HEK293T (cell line): ENCODE measurements at regions not wholly inside any gene's neighbourhood (a gene's known extent, or its start where the extent isn't known, plus 50 kb on each side); places are given as distances from the start of the nearest gene placed in this dataset.

Experiments used
- CTCF ChIA-PET: fragments of 350-600 bp; formaldehyde crosslinking; extraction: SDS; loops from one replicate; lab custom pipeline; 2021; ENCODE audit warnings: antibody characterized with exemption, inconsistent platforms; lab: Yijun Ruan, JAX
- POLR2A ChIA-PET: fragments of 350-600 bp; formaldehyde crosslinking; extraction: SDS; loops from one replicate; lab custom pipeline; 2020; ENCODE audit warnings: antibody characterized with exemption, inconsistent platforms; lab: Yijun Ruan, JAX
- DNase-seq: peaks from one replicate; pipeline ENCODE4 v3.0.0; 2012; ENCODE audit warnings: mixed read lengths; ENCODE audit errors: extremely low spot score
- ARNT ChIP-seq: fragments of 450-650 bp; IDR thresholded peaks from 2 replicates; pipeline ENCODE4 v1.6.1; 2017; ENCODE audit warnings: mild to moderate bottlenecking
- BHLHE40 ChIP-seq: fragments of 450-650 bp; IDR thresholded peaks from 2 replicates; pipeline ENCODE4 v1.6.1; 2016; ENCODE audit warnings: mild to moderate bottlenecking, moderate library complexity, borderline replicate concordance
- CTBP1 ChIP-seq: fragments of 450-650 bp; IDR thresholded peaks from 2 replicates; pipeline ENCODE4 v1.6.1; 2016; ENCODE audit warnings: borderline replicate concordance
- ELF4 ChIP-seq: fragments of 450-650 bp; IDR thresholded peaks from 2 replicates; pipeline ENCODE4 v1.6.1; 2017; ENCODE audit warnings: antibody characterized with exemption
- FOXA1 ChIP-seq: fragments of 450-650 bp; IDR thresholded peaks from 2 replicates; pipeline ENCODE4 v1.6.1; 2016; ENCODE audit warnings: mild to moderate bottlenecking
- FOXK2 ChIP-seq: fragments of 450-650 bp; IDR thresholded peaks from 2 replicates; pipeline ENCODE4 v1.6.1; 2016; ENCODE audit warnings: mild to moderate bottlenecking
- FOXM1 ChIP-seq: fragments of 450-650 bp; IDR thresholded peaks from 2 replicates; pipeline ENCODE4 v1.6.1; 2017; ENCODE audit warnings: mild to moderate bottlenecking, borderline replicate concordance
- HDGF ChIP-seq: fragments of 450-650 bp; IDR thresholded peaks from 2 replicates; pipeline ENCODE4 v1.6.1; 2017; ENCODE audit warnings: antibody characterized with exemption, borderline replicate concordance
- L3MBTL2 ChIP-seq: fragments of 450-650 bp; conservative IDR thresholded peaks from 2 replicates; pipeline ENCODE4 v1.6.1; 2016; ENCODE audit warnings: mild to moderate bottlenecking
- LEF1 ChIP-seq: fragments of 450-650 bp; IDR thresholded peaks from 2 replicates; pipeline ENCODE4 v1.6.1; 2017; ENCODE audit warnings: mild to moderate bottlenecking, borderline replicate concordance
- NFRKB ChIP-seq: fragments of 450-650 bp; IDR thresholded peaks from 2 replicates; pipeline ENCODE4 v1.6.1; 2016; ENCODE audit warnings: mild to moderate bottlenecking, moderate library complexity
- SP1 ChIP-seq: fragments of 450-650 bp; IDR thresholded peaks from 2 replicates; pipeline ENCODE4 v1.6.1; 2017
- SUZ12 ChIP-seq: fragments of 450-650 bp; IDR thresholded peaks from 2 replicates; pipeline ENCODE4 v1.6.1; 2016; ENCODE audit warnings: mild to moderate bottlenecking
- TARDBP ChIP-seq: fragments of 450-650 bp; IDR thresholded peaks from 2 replicates; pipeline ENCODE4 v1.6.1; 2016
- ZNF384 ChIP-seq: fragments of 450-650 bp; IDR thresholded peaks from 2 replicates; pipeline ENCODE4 v1.6.1; 2016
- TF ChIP-seq, protein P1 (sequence below): fragments of 450-650 bp; IDR thresholded peaks from 2 replicates; pipeline ENCODE4 v1.6.1; 2016

DNA sequence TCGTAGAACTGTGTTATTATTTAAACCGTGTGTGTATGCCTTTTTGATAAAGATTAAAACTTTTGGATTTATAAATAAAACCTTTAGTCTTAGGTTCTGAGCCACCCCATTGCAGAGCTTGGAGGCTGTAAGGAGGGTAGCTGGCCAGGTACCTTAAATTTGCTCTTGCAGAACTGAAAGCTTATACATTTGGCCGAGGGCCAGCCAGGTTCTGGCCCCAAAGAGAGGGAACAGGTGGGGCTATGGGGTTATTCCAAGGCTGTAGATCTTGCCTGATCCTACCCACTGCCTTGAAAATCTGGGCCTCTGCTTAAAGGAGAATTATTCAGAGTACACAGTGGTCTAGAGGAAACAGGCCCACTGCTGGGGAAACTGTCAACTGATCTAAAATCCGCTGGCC is 59.6 kb downstream of the CAMK2N1 start:
- ChIA-PET CTCF (interaction anchor here (0.8 kb wide), 1 partner anchor 48 kb away, joined by 3 read pairs; no protein-coding TSS in a partner anchor), POLR2A (no interaction called here)
- TF ChIP-seq LEF1 = no peak

DNA sequence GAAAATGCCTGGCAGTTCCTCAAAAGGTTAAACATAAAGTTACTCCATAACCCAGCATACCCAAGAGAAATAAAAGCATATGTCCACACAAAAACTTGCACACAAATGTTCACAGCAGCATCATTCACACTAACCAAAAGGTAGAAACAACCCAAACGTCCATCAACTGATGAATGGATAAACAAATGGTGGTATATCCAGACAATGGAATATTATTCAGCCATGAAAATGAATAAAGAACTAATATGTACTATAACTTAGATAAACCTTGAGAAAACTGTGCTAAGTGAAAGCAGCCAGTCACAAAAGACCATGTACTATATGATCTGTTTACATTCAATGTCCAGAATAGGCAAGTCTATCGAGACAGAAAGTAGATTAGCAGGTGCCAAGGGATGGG is 60.4 kb downstream of the CAMK2N1 start:
- ChIA-PET POLR2A (no interaction called here), CTCF (no interaction called here)
- TF ChIP-seq BHLHE40 = no peak
- no peak for TF ChIP-seq CTBP1
- no peak for TF ChIP-seq FOXA1
- no peak for TF ChIP-seq FOXK2
- TF ChIP-seq NFRKB = no peak
- no peak for TF ChIP-seq SP1
- no peak for TF ChIP-seq SUZ12
- TF ChIP-seq HDGF = no peak
- TF ChIP-seq LEF1 = no peak
- TF ChIP-seq ELF4 = no peak
- no peak for TF ChIP-seq L3MBTL2
- TF ChIP-seq TARDBP = no peak
- no peak for TF ChIP-seq ZNF384
- no peak for TF ChIP-seq ARNT
- TF ChIP-seq, protein P1, sequence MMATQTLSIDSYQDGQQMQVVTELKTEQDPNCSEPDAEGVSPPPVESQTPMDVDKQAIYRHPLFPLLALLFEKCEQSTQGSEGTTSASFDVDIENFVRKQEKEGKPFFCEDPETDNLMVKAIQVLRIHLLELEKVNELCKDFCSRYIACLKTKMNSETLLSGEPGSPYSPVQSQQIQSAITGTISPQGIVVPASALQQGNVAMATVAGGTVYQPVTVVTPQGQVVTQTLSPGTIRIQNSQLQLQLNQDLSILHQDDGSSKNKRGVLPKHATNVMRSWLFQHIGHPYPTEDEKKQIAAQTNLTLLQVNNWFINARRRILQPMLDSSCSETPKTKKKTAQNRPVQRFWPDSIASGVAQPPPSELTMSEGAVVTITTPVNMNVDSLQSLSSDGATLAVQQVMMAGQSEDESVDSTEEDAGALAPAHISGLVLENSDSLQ = no peak
- TF ChIP-seq FOXM1 = no peak
- DNase-seq = no peak

More for the DNA sequence above, 59.6 kb downstream of the CAMK2N1 start:
- no peak for DNase-seq

DNA sequence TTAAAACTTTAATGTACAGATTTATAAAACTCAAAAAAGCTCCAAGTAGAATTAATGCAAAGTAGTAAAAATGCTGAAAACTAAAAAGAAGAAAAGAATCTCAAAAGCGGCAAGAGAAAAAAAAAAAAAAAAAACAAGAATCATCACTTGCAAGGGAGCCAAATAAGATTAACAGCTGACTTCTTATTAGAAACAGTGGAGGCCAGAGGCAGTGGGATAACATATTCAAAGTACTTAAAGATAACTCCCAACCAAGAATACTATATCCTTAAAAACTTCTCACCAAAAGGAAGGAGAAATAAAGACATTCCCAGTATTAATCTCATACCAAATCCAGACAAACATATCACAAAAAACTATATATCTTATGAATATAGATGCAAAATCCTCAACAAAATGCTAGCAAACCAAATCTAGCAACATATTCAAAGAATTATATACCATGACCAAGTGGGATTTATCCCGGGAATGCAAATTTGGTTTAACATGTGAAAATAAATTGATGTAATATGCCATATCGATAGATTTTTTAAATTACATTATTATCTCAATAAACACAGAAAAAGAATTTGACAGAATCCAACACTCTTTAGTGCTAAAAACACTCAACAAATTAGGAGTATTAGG is 62.7 kb downstream of the CAMK2N1 start:
- DNase-seq = no peak
- CTCF ChIA-PET = no interaction called here
- POLR2A ChIA-PET = no interaction called here
- no peak for TF ChIP-seq HDGF
- TF ChIP-seq LEF1 = no peak
- TF ChIP-seq NFRKB = no peak
- no peak for TF ChIP-seq L3MBTL2
- no peak for TF ChIP-seq FOXK2
- no peak for TF ChIP-seq ARNT
- no peak for TF ChIP-seq SP1
- TF ChIP-seq ZNF384 = no peak
- TF ChIP-seq ELF4 = no peak
- TF ChIP-seq TARDBP = no peak
- no peak for TF ChIP-seq SUZ12
- no peak for TF ChIP-seq FOXA1
- TF ChIP-seq CTBP1 = no peak
- TF ChIP-seq FOXM1 = no peak
- TF ChIP-seq, protein P1 = no peak
- TF ChIP-seq BHLHE40 = no peak

DNA sequence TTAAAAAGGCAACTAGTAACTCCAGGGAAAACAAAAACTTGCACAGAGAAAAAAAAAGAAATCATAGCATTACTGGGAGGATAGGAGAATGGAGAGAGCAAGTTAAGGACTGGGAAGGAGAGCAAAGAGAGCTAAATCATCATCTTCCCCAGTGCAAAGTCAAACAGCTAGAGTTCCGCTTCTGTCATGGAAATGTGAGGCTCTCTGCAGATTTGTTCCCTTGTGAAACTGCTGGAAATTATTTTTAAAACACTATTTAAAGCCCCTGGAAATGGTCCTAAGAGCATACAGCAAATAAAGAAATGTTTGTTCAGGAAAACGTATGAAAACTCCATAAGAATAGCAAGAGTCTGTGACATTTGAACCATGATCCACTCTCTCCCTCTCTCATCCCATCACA is 64.6 kb downstream of the CAMK2N1 start:
- ChIA-PET CTCF (no interaction called here), POLR2A (no interaction called here)
- TF ChIP-seq CTBP1 = no peak
- DNase-seq = no peak

DNA sequence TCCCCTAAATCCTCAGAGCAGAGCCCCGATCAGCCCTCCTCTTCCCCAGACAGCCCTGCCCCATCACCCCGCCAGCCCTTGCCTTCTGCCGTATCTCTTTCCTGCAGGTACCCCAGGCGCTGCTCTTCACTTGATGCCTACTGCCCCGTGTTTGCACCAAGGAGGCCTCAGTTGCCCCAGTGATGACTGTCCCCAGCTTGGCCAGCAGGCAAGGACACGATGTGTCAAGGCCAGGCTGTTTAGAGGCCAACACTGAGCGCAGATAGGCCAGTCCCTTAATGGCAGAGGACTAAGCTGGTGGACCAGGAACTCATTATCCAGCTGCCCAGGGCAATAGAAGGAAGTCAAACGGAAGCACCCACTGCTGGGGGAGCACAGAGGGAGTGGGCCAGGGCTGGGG is 68.4 kb downstream of the CAMK2N1 start:
- TF ChIP-seq ELF4 = no peak
- TF ChIP-seq CTBP1 = no peak
- no peak for TF ChIP-seq ZNF384
- no peak for TF ChIP-seq TARDBP
- no peak for TF ChIP-seq L3MBTL2
- no peak for TF ChIP-seq BHLHE40
- TF ChIP-seq, protein P1 = no peak
- no peak for TF ChIP-seq SP1
- TF ChIP-seq LEF1 = no peak
- no peak for TF ChIP-seq FOXA1
- no peak for TF ChIP-seq FOXM1
- TF ChIP-seq FOXK2 = no peak
- TF ChIP-seq SUZ12 = no peak
- no peak for TF ChIP-seq NFRKB
- TF ChIP-seq ARNT = no peak
- no peak for TF ChIP-seq HDGF
- ChIA-PET POLR2A (no interaction called here), CTCF (interaction anchor here (0.6 kb wide), 1 partner anchor 13 kb away, joined by 3 read pairs; no protein-coding TSS in a partner anchor)
- no peak for DNase-seq

DNA sequence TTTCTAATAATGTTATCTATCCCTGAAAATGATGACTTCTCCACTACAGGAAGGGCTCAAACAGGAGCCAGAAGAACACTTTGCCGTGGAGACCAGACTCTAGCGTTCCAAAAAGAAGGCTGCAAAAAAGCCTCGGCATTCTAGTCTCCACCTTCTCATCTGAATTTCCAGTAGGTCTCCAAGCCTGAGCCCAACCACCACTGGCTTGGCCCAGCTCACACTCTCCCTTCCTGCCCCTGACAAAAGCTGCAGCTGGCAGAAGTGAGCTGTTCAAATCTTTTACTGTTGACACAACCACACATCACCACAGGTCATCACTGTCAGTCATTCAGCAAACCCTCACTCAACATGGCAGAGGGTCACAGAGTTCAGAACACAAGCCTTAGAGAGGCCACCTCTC is 69.3 kb downstream of the CAMK2N1 start:
- ChIA-PET POLR2A (no interaction called here), CTCF (no interaction called here)
- DNase-seq = no peak
- no peak for TF ChIP-seq SUZ12
- no peak for TF ChIP-seq ARNT
- TF ChIP-seq TARDBP = no peak
- no peak for TF ChIP-seq FOXM1
- TF ChIP-seq HDGF = no peak
- no peak for TF ChIP-seq ELF4
- no peak for TF ChIP-seq ZNF384
- TF ChIP-seq FOXA1 = no peak
- TF ChIP-seq LEF1 = no peak
- no peak for TF ChIP-seq SP1
- TF ChIP-seq NFRKB = no peak
